DND-41 (cell line): ENCODE measurements at regions not wholly inside any gene's neighbourhood (a gene's known extent, or its start where the extent isn't known, plus 50 kb on each side); places are given as distances from the start of the nearest gene placed in this dataset.
"Not testable (repeated sequence)": the region's sequence is repeated elsewhere in the genome, so short reads cannot be mapped to it uniquely, and the experiment has no call there.

Experiments used
- ATAC-seq: fragments of 200-7000 bp; cut with Tn5 transposase; 3 replicates; pipeline ENCODE4 v1.9.1; 2021; ENCODE audit warnings: low read depth; ENCODE audit not compliant: insufficient read depth
- DNase-seq: peaks from one replicate; pipeline ENCODE4 v3.0.0-alpha.2; 2020
- H2AFZ ChIP-seq: 2 replicates; pipeline ENCODE4 v1.6.0; 2012; ENCODE audit warnings: low read depth, low read length
- H3K27ac ChIP-seq: 2 replicates; pipeline ENCODE4 v1.5.1; 2012; ENCODE audit warnings: low read length, inconsistent platforms
- H3K27me3 ChIP-seq: fragments of 200-600 bp; sonication (generic); 2 replicates; pipeline ENCODE4 v1.6.0; 2012; ENCODE audit warnings: low read length, mild to moderate bottlenecking, inconsistent platforms; ENCODE audit not compliant: insufficient read depth, poor library complexity
- H3K36me3 ChIP-seq: 2 replicates; pipeline ENCODE4 v1.5.1; 2012; ENCODE audit warnings: low read length, inconsistent platforms; ENCODE audit not compliant: insufficient read depth
- H3K4me1 ChIP-seq: 2 replicates; pipeline ENCODE4 v1.5.1; 2012; ENCODE audit warnings: mild to moderate bottlenecking, low read length; ENCODE audit not compliant: insufficient read depth
- H3K4me2 ChIP-seq: 2 replicates; pipeline ENCODE4 v1.6.0; 2012; ENCODE audit warnings: mild to moderate bottlenecking, moderate library complexity, low read length, inconsistent platforms; ENCODE audit not compliant: insufficient read depth
- H3K4me3 ChIP-seq, 2 experiments: fragments of 200-600 bp in 1 of 2; shearing (Covaris generic) in 1 of 2; 2 replicates each; pipeline ENCODE4 v1.5.1; 2012 to 2016; ENCODE audit warnings: inconsistent platforms in 2 of 2, low read length in 2 of 2, mild to moderate bottlenecking in 2 of 2, low read depth in 1 of 2, moderate library complexity in 1 of 2
- H3K79me2 ChIP-seq: 2 replicates; pipeline ENCODE4 v1.6.0; 2012; ENCODE audit warnings: low read length, inconsistent platforms; ENCODE audit not compliant: insufficient read depth
- H3K9ac ChIP-seq: 2 replicates; pipeline ENCODE4 v1.6.0; 2012; ENCODE audit warnings: low read depth, mild to moderate bottlenecking, inconsistent platforms, low read length, moderate library complexity
- H3K9me3 ChIP-seq: 2 replicates; pipeline ENCODE4 v1.5.1; 2012; ENCODE audit warnings: low read length, moderate library complexity, mild to moderate bottlenecking, inconsistent platforms; ENCODE audit not compliant: insufficient read depth, severe bottlenecking
- H4K20me1 ChIP-seq: 2 replicates; pipeline ENCODE4 v1.6.0; 2012; ENCODE audit warnings: low read length; ENCODE audit not compliant: insufficient read depth
- CTCF ChIP-seq: IDR thresholded peaks from 2 replicates; pipeline ENCODE4 v1.5.1; 2012; ENCODE audit warnings: borderline replicate concordance, low read length, moderate library complexity, mild to moderate bottlenecking; ENCODE audit not compliant: poor library complexity, severe bottlenecking; ENCODE audit errors: extremely low read depth
- EZH2 ChIP-seq: IDR thresholded peaks from 3 replicates; pipeline ENCODE4 v1.6.1; 2012; ENCODE audit warnings: borderline replicate concordance, low read depth, mild to moderate bottlenecking, moderate library complexity, low read length, inconsistent platforms; ENCODE audit not compliant: severe bottlenecking

- H3K27me3 ChIP-seq: no peaks in the 10 kb centered on the region
- H3K4me2 ChIP-seq: no peak overlapping the region
- H3K4me3 ChIP-seq: no peak overlapping the region
- no peaks in the 10 kb centered on the region for H3K4me1 ChIP-seq
- no peaks in the 10 kb centered on the region for H3K36me3 ChIP-seq
- no peak overlapping the region for H2AFZ ChIP-seq
- no peak overlapping the region for H3K9ac ChIP-seq
- no peak for ATAC-seq
- H3K79me2 ChIP-seq: no peaks in the 10 kb centered on the region
- DNase-seq: no peak
- TF ChIP-seq CTCF (no peak), EZH2 (no peak)
- no peaks in the 10 kb centered on the region for H4K20me1 ChIP-seq
- H3K9me3 ChIP-seq: no peaks in the 10 kb centered on the region
- H3K27ac ChIP-seq: no peak overlapping the region
Observed at GRCh38 chr4:183816077-183816476, 89.0 kb upstream of the STOX2 start.

DNA sequence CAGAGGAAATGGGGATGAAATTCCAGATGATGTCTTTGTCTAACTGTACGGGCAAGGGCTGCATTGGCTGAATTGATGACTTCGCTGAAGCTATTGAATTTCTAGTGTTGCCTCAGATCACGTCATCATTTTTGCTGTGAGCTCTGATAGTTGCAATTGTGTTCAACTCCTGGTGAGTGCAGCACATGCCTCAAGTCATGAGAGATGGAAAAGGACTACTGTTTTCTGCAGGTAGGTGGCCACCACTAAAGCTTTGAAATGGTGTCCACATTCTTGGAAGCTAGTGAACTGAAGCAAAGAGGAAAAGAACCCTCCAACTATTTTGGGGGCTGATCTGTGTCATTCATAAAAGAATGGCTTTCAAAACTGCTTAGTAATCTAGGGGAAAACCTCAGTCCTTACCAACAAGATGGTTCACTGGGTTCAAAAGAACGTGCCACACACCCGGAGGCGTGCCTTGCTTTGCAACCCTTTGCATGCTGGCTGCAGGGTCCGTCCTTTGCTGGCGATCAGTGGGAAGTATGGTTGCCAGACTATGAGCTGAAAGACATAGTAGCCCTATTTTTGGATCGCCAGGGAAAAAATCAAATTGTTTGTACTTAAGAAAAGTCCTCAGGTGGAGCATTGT, 88.1 kb upstream of the STOX2 start:
- no peak overlapping the region for H3K9ac ChIP-seq
- DNase-seq (no peak), ATAC-seq (no peak)
- TF ChIP-seq CTCF (no peak), EZH2 (no peak)
- H2AFZ ChIP-seq: peak overlapping the region; percentile 43; the same call in 1 of the 2 replicates
- H3K36me3 ChIP-seq: no peaks in the 10 kb centered on the region
- H3K4me3 ChIP-seq: no peak overlapping the region
- no peak overlapping the region for H3K4me2 ChIP-seq
- H3K9me3 ChIP-seq: no peaks in the 10 kb centered on the region
- no peaks in the 10 kb centered on the region for H3K4me1 ChIP-seq
- no peaks in the 10 kb centered on the region for H3K27me3 ChIP-seq
- H3K27ac ChIP-seq: no peak overlapping the region
- no peaks in the 10 kb centered on the region for H4K20me1 ChIP-seq
- no peaks in the 10 kb centered on the region for H3K79me2 ChIP-seq

DNA sequence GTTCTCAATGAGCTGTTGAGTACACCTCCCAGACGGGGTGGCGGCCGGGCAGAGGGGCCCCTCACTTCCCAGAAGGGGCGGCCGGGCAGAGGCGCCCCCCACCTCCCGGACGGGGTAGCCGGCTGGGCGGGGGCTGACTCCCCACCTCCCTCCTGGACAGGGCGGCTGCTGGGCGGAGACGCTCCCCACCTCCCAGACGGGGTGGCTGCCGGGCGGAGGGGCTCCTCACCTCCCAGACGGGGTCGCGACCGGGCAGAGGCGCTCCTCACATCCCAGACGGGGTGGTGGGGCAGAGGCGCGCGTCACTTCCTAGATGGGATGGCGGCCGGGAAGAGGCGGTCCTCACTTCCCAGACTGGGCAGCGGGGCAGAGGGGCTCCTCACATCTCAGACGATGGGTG, 86.5 kb upstream of the STOX2 start:
- H3K4me3 ChIP-seq, H4K20me1 ChIP-seq, H3K9ac ChIP-seq, H3K36me3 ChIP-seq, ATAC-seq, H2AFZ ChIP-seq, H3K27me3 ChIP-seq, H3K4me2 ChIP-seq, H3K9me3 ChIP-seq, H3K4me1 ChIP-seq, H3K27ac ChIP-seq, DNase-seq, H3K79me2 ChIP-seq: not testable (repeated sequence)

- Histone ChIP-seq H3K27ac (no peak overlapping the region), H3K27me3 (no peaks in the 10 kb centered on the region), H4K20me1 (no peaks in the 10 kb centered on the region), H3K9me3 (no peaks in the 10 kb centered on the region), H2AFZ (no peak overlapping the region), H3K4me1 (no peaks in the 10 kb centered on the region), H3K4me2 (no peak overlapping the region), H3K79me2 (no peaks in the 10 kb centered on the region), H3K4me3 (no peak overlapping the region), H3K9ac (no peak overlapping the region), H3K36me3 (no peaks in the 10 kb centered on the region)
- no peak for TF ChIP-seq CTCF
- no peak for TF ChIP-seq EZH2
- ATAC-seq (no peak), DNase-seq (no peak)
Observed at GRCh38 chr4:183821076-183821853, 83.8 kb upstream of the STOX2 start.
